HG02943 (cell line): ENCODE measurements at regions not wholly inside any gene's neighbourhood (a gene's known extent, or its start where the extent isn't known, plus 50 kb on each side); places are given as distances from the start of the nearest gene placed in this dataset.

ENCODE experiments used
- ATAC-seq: cut with Tn5 transposase; IDR thresholded peaks from one replicate; pipeline ENCODE4 v1.9.1; 2021; ENCODE audit warnings: mild to moderate bottlenecking, low read depth, moderate library complexity; ENCODE audit not compliant: unreplicated experiment

DNA sequence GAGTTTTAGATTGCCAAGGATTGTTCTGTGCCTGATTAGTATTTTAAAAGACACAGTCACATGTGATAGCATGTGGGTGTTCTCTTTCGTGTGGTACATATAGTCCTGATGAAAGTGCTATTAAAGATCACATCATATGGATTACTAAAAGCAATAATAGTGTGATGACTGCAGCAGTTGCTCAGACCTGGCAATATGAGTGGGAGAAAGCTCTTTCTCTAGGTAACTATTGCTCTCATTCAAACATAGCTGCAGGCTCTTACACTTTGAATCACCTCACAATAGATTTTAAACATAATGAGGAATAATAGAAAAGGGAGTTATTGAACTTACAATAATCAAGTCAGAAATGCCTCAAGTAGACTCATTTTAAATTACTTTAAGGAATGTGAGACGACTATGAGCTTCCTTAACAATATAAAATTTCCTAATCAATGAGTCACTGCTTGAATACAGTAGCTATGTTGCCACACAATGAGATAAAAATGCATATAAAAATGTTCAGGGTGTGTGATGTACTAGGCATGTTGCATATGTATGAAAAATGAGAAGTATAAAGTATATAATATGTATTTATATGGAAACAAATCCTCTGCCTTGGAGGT, 452.1 kb downstream of the TMX3 start:
- no peak for ATAC-seq

- ATAC-seq = no peak
Measured at GRCh38 chr18:68256418-68257067, 458.4 kb downstream of the TMX3 start.

- no peak for ATAC-seq
Measured at GRCh38 chr18:68244786-68245185, 470.1 kb downstream of the TMX3 start.

DNA sequence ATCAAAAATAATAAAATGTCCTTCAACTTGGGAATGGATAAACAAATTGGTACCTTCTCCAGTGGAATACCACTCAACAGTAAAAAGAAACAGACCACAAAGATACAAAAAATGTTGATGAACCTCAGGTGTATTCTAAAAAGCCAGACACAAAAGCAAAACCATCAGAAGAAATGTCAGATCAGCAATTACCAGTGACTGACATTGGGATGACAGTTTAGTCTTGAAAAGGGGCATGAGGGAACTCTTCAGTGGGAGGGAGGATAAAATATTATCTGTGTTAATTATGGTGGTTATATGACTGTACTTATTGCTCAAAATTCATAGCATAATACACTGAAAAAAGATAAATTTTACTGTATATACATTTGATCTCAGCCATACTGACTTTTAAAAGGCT, 473.0 kb downstream of the TMX3 start:
- ATAC-seq = no peak

GRCh38 chr18:68234676-68235075, 480.2 kb downstream of the TMX3 start:
- ATAC-seq = no peak

DNA sequence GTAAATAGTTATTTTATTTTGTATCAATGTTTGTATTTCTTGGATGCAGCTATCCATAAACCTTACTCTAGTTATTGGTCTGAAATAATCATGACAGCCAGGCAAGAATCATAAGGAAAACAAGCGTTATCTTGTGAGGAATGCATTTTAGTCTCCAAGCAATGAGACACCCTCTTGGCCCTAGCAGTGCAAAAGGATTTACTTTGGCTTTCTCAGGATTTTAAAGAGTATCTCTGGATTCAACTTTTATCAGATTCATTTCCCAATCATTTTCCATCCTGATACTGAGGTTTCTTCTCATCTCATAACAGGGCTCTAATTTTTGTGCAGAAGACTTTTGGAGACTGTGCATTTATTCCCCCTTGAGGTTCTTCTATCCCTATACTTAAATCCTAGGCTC, 480.8 kb downstream of the TMX3 start:
- no peak for ATAC-seq

DNA sequence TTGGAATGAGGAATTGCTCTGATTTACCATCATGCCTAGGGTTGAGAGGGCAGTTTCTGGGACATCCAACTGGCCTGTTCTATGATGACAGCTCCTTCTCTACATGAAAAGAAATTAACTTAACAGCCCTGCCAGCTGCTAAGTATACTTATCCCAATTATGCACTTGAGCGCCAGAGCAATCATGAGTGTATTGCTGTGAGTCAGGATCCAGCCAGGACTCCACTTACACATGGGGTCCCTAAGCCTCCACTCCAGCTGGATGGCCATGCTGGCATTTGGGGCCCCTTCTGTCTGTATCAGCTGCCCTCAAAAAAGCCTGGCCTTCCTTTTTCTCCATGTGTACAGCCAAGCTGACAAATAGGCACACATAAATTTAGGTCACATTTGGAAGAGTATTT, 481.9 kb downstream of the TMX3 start:
- no peak for ATAC-seq

DNA sequence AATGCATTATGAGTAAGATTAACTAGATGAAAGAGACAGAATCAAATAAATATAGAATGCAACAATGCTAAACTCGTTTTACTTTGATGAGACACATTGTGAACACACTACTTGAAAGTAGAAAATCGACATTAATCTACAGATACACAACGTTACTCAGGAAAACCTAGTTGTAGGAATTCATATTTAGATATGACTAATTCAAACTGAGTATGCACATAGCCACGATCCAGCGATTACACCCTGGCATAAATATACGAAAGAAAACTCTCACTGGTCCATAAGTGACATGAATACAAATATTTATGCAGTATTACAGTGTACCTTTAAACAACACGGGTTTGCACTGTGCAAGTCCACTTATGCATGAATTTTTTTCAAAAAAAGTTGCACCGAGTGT, 485.6 kb downstream of the TMX3 start:
- no peak for ATAC-seq

- no peak for ATAC-seq
Measured at GRCh38 chr18:68221111-68221724, 493.7 kb downstream of the TMX3 start.

GRCh38 chr18:68220458-68220857, 494.4 kb downstream of the TMX3 start:
- no peak for ATAC-seq

- no peak for ATAC-seq
Measured at GRCh38 chr18:68219872-68220271, 495.0 kb downstream of the TMX3 start.

GRCh38 chr18:68219274-68219673, 495.6 kb downstream of the TMX3 start:
- ATAC-seq = no peak

GRCh38 chr18:68215931-68216330, 499.0 kb downstream of the TMX3 start:
- no peak for ATAC-seq

DNA sequence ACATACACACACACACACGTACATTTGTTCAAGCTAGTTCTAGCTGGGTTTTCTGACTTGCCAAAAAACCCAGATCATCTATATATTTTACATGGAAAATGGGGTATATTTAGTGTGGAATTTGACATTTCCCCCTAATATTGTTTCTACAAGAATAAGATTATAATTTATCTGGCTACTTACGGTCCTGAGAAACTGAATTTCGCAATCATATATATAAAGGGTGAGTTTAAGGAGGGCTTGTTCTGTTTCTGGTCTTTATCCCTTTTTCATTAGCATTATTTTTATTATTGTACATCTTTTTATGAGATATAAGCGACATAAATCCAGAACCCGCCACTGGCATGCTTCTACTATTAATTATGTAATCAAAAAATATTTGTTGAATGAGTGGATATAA, 528.9 kb downstream of the TMX3 start:
- ATAC-seq = no peak

GRCh38 chr18:68181956-68182355, 533.0 kb downstream of the TMX3 start:
- no peak for ATAC-seq

DNA sequence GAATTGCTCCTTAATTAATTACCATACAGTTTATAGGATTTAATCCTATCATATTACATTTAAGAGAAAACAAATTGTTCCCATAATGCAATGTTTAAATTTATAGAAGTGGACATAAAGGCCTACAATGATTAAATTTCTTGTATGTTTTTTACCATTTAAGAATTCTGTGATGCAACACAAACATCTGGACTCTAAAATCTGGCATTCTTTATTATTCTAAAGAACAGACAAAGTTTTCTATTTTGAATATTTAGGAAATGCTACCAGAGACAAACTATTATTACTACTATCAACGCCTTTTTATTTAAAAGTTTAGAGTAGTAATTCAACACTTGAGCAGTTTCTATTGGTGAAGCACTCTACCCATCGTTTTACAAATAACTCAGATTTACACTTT, 535.1 kb downstream of the TMX3 start:
- no peak for ATAC-seq

- ATAC-seq = no peak
Measured at GRCh38 chr18:68178921-68179320, 536.0 kb downstream of the TMX3 start.

DNA sequence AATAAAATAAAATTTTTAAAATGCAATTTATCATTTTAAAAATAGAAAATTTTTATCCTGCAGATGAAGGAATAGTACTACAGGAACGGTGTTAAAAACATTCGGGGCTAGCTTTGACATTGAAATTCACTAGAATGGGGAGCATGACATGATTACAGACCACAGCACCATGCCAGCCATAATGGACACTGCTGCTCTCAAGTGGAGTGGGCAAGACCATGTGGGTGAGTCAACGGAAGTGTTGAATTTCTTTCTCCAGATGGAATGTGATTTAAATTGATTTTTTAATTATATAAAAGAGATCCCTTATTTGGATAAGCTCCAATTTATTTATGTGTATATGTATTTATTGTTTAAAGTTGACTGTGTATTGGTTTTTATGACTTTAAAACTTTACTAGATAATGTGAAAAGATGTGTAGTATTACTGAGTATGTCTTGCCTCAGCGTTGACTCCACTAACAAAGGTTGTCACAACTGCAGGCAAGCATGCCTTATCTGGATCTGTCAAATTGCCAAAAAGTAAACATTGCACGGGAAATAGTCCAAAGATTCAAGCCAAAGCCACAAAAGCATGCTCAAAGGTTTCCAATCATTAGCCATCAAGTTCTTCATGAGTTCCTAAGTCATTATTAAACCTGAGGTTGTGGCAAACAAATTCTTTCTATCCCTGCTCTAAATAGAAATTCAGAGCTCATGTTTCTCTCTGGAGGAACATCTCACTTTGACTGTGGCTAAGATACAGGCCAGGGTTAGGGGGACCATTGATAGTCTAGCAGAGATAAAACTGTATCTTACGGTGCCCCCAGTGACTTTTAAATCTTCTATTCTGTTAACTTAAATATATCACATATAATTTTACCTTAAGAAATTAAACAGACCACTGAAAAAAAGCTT, 536.9 kb downstream of the TMX3 start:
- no peak for ATAC-seq

DNA sequence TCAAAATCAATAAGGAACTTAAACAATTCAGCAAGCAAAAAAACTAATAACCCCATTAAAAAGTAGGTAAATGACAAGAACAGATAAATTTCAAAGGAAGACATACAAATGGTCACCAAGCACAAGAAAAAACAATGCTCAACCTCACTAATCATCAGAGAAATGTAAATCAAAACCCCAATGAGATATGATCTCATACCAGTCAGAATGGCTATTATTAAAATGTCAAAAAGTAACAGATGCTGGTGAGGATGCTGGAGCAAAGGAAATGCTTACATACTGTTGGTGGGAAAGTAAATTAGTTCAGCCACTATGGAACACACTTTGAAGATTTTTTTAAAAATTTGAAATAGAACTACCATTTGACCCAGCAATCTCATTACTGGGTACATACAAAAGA, 538.0 kb downstream of the TMX3 start:
- no peak for ATAC-seq

- no peak for ATAC-seq
Measured at GRCh38 chr18:68172842-68173549, 541.9 kb downstream of the TMX3 start.

GRCh38 chr18:68164909-68165308, 550.0 kb downstream of the TMX3 start:
- ATAC-seq = no peak
